Medulla oblongata (tissue), 1 donor: ENCODE measurements at regions not wholly inside any gene's neighbourhood (a gene's known extent, or its start where the extent isn't known, plus 50 kb on each side); places are given as distances from the start of the nearest gene placed in this dataset.

ENCODE experiments used
- DNase-seq: peaks from one replicate; pipeline ENCODE4 v3.0.0-alpha.2; 2015; ENCODE audit errors: extremely low spot score

GRCh38 chr14:34214961-34215360 is 247.1 kb downstream of the SPTSSA start:
- DNase-seq, result no peak

- DNase-seq, result no peak
Observed at GRCh38 chr14:34213332-34213731, 248.7 kb downstream of the SPTSSA start.

GRCh38 chr14:34212172-34212929 is 249.7 kb downstream of the SPTSSA start:
- peak; percentile 32 for DNase-seq

- DNase-seq, result no peak
Observed at GRCh38 chr14:34211732-34212131, 250.3 kb downstream of the SPTSSA start.

GRCh38 chr14:34208532-34208931 is 253.5 kb downstream of the SPTSSA start:
- DNase-seq, result no peak

GRCh38 chr14:34205799-34206198 is 254.9 kb upstream of the EGLN3 start:
- DNase-seq, result no peak

GRCh38 chr14:34204774-34205173 is 253.9 kb upstream of the EGLN3 start:
- DNase-seq, result no peak

GRCh38 chr14:34203251-34203722 is 252.4 kb upstream of the EGLN3 start:
- DNase-seq, result no peak

GRCh38 chr14:34201909-34202637 is 251.2 kb upstream of the EGLN3 start:
- no peak for DNase-seq

- no peak for DNase-seq
Observed at GRCh38 chr14:34199585-34199984, 248.7 kb upstream of the EGLN3 start.

GRCh38 chr14:34198096-34198495 is 247.2 kb upstream of the EGLN3 start:
- no peak for DNase-seq

GRCh38 chr14:34195964-34196363 is 245.1 kb upstream of the EGLN3 start:
- no peak for DNase-seq

- no peak for DNase-seq
Observed at GRCh38 chr14:34190717-34191116, 239.8 kb upstream of the EGLN3 start.

GRCh38 chr14:34189866-34190265 is 239.0 kb upstream of the EGLN3 start:
- DNase-seq, result no peak

- no peak for DNase-seq
Observed at GRCh38 chr14:34187519-34188044, 236.7 kb upstream of the EGLN3 start.

GRCh38 chr14:34187061-34187460 is 236.2 kb upstream of the EGLN3 start:
- no peak for DNase-seq

GRCh38 chr14:34184126-34184525 is 233.3 kb upstream of the EGLN3 start:
- no peak for DNase-seq

GRCh38 chr14:34183478-34183877 is 232.6 kb upstream of the EGLN3 start:
- no peak for DNase-seq

GRCh38 chr14:34181338-34181737 is 230.5 kb upstream of the EGLN3 start:
- peak; percentile 51 for DNase-seq

- peak; percentile 14 for DNase-seq
Observed at GRCh38 chr14:34180869-34181268, 230.0 kb upstream of the EGLN3 start.

- peak; percentile 59 for DNase-seq
Observed at GRCh38 chr14:34180434-34180833, 229.6 kb upstream of the EGLN3 start.

GRCh38 chr14:34179727-34180126 is 228.9 kb upstream of the EGLN3 start:
- no peak for DNase-seq

- DNase-seq, result no peak
Observed at GRCh38 chr14:34177466-34177865, 226.6 kb upstream of the EGLN3 start.
